Activated CD4-positive, CD25-positive, alpha-beta regulatory T cell (primary cell): ENCODE measurements at regions not wholly inside any gene's neighbourhood (a gene's known extent, or its start where the extent isn't known, plus 50 kb on each side); places are given as distances from the start of the nearest gene placed in this dataset.
"Not testable (repeated sequence)": the region's sequence is repeated elsewhere in the genome, so short reads cannot be mapped to it uniquely, and the experiment has no call there.

ENCODE experiments used
- DNase-seq, 4 experiments: peaks; one replicate each; lab custom pipeline; 2025; lab: John Stamatoyannopoulos, UW

DNA sequence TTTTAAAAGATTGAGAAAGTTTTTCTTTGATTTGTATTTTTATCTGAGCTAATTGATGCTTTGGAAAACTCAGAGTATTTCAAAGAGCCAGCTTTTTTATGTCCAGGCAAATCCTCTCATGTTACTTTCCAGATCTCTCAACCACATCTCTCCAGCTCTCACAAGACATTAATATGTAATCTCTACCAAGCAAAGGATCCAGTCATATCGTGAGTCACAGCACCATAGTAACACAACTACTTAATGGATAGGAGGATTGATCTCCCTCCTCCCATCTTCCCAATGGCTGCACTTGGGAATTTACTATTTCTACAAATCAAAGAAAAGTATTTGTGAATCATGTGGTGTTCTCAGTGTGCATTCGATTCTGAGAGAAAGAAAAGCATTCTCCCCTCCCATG is 63.3 kb downstream of the POU4F1 start:
- DNase-seq = no peak

GRCh38 chr13:78526044-78526443 is 77.3 kb downstream of the POU4F1 start:
- not testable (repeated sequence) for DNase-seq

GRCh38 chr13:78524936-78525335 is 78.4 kb downstream of the POU4F1 start:
- DNase-seq = no peak

DNA sequence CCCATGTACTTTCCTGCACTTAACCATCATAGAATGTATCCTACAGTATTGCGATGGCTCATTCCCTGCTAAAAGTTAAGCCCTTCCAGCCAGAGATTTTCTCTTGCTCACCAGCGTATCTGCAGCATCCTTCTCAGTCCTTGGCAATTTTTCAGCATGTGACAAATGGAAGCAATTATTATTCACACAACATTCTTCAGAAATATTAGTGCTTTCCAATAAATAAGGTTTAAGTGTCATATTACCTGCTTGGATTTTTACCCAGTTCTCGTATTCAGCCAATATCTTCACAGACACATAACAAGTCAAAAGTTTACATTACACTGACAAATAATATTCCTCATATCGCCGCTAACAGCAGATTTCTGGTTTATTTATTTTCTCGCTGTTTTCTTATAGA is 82.3 kb downstream of the POU4F1 start:
- no peak for DNase-seq

GRCh38 chr13:78520425-78520824 is 82.9 kb downstream of the POU4F1 start:
- DNase-seq = no peak

GRCh38 chr13:78518482-78518881 is 84.9 kb downstream of the POU4F1 start:
- DNase-seq = not testable (repeated sequence)

DNA sequence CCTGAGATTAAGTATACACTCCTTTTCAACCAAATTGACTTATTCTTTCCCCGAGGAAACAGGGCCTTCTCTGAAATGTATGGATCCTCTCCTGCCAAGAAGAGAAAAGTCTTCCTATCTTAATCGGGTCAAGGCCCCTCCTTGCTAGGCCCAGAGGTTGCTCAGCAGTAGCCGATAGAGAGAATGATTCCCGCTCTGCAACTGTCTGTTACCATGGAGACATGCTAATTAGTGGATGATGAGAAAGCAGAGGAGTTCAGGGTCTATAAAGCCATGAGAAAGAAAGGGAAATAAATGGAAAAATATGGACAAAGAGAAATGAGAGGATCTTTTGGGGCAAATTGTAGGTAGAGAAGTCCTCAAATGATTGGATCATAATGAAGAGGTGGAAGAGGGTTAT is 103.5 kb downstream of the POU4F1 start:
- no peak for DNase-seq

DNA sequence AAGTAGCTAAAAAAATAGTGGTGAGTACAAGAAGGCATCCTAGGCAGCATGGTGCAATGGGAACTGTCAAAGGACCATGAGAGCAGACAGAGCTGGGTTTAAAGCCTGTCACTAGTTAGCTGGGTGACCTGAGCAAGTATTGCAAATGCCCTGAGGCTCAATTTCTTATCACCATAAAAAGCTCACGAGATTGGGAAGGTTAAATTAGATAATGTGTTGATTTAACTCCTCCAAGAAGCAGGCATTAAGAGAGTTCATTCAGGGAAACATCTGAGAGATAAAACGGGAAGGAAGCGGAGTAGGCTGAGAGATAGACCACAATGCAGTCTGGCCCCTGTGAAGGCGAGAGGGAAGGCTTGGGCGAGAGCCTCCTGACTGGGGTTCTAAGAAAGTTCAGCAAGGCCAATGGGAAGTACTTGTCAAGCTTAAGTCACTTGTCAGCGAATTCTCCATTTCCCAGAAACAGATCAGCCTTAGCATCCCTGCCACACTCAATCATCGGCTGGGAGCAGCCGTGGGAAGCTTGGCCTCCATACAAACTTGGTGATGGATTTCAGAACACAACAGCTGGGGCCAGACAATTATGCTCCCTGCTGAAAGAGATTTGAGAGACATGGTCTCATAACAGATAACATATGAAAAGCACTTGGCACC is 105.5 kb downstream of the POU4F1 start:
- no peak for DNase-seq

DNA sequence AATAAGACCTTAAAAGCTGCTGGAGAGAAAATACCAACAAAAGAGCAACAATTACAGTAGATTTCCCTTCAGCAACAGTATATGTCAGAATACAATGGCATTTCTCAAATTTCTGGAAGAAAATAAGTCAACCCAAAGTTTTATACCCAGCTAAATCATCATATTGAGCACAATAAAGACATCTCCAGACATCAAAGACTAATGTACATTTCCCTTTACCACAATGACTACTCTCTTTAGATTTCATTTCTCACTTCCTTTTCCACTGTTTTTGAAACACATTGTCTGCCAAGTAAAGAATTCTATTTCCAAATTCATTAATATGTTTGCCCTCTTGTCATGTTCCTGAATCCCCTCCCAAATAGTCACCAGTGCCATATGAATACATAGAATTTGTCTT is 111.4 kb downstream of the POU4F1 start:
- DNase-seq = no peak

DNA sequence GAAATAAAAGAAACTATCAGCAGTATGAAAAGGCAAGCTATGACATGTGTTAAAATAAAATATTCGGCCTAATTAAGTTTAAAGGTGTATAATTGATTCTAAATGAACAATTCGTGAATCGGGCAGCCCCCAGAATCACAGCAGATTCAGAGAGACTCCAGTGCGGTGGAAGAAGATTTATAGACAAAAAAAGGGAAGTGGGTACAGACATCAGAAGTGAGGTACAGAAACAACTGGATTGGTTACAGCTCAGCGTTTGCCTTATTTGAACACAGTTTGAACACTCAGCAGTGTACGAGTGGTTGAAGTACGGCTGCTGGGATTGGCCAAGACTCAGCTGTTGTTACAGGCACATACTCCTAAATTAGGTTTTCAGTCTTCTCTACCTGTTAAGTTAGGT is 113.1 kb downstream of the POU4F1 start:
- DNase-seq = not testable (repeated sequence)

DNA sequence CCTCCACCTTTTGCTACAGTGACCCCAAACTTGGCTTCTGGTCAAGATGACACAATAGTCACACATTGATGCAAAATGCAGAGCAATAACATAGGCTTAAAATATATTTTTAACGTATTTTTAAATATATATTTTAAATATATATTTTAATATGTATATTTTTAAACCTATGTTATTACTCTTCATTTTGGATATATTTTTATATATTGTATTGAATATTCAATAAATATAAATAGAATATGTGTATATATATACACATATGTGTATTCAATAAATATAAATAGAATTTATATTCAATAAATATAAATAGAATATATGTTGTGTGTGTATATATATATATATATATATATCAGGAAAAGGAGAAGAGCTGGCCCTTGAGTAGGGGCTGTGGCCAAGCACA is 115.6 kb downstream of the POU4F1 start:
- no peak for DNase-seq

- no peak for DNase-seq
Measured at GRCh38 chr13:78485803-78486202, 117.5 kb downstream of the POU4F1 start.

DNA sequence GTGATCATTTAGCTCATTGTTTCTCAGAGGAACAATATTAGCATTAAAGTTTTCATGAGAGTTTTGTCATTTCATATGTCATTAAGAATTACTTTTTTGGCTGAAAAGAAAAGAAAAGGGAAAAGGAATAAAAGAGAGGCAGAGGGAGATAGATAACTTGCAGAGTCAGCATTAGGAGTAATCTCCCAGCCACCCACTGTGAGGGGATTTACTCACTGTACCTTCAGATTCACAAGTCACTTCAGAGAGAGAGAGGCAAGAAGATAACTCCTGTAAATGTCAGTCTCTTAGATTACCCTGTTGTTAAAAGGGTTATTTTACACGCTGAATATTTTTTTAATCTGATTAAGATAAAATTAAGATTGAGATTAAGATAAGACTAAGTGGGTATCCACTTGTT is 125.2 kb downstream of the POU4F1 start:
- no peak for DNase-seq

GRCh38 chr13:78476910-78477309 is 126.4 kb downstream of the POU4F1 start:
- DNase-seq = no peak

DNA sequence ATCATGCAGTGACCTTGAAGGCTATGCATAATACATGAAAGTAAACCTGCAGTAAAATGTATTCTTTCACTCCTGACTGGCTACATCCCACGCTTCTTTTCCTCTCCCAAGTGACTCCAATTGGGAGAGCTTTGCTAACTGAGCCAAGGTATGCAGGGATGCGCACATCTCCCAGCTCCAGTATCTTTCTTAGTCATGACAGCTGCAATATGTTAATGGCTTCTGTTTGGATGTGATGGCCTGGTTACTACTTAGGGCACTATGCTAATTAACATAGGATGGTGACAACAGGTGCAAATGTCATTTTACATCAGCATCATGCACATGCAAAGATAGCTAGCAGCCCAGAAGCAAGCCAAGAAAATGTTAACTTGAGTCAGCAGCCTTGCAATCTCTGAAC is 134.7 kb downstream of the POU4F1 start:
- DNase-seq = no peak

DNA sequence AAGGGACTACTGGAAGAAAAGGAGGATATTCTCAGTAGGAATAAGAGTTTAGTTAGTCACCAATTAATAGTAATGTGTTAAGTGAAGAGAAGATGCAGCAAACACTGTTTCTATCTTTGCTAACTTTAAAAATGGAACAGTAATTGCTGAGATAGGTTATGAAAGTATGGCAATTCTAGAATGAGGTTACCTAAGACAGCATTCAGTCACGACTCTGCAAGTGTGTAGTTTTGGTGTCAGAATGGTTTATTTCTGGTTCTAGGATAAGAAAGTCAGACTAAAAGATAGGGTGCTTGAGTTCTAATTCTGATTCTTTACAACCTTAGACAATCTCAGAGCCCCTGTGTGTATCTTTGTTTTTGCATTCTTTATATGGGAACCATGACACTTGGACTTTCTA is 138.1 kb downstream of the POU4F1 start:
- DNase-seq = no peak

DNA sequence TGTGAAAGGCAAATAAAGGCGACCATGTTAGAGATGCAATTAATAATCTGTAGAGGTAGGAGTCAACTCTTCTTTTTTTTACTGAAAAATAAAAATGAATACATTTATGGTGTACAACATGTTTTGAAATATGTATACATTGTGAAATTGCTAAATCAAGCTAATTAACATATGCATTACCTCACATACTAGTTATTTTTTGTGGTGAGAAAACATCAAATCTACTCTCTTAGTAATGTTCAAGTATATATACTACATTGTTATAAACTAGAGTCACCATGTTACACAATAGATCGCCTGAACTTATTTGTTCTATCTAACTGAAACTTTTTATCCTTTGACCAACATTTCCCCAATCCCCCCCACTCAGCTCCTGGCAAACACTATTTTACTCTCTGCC is 143.2 kb downstream of the POU4F1 start:
- DNase-seq = no peak

- no peak for DNase-seq
Measured at GRCh38 chr13:78443839-78444238, 159.5 kb downstream of the POU4F1 start.

- DNase-seq = no peak
Measured at GRCh38 chr13:78437781-78438180, 165.6 kb downstream of the POU4F1 start.

- DNase-seq = no peak
Measured at GRCh38 chr13:78436311-78436710, 167.0 kb downstream of the POU4F1 start.

GRCh38 chr13:78431328-78431727 is 172.0 kb downstream of the POU4F1 start:
- no peak for DNase-seq

DNA sequence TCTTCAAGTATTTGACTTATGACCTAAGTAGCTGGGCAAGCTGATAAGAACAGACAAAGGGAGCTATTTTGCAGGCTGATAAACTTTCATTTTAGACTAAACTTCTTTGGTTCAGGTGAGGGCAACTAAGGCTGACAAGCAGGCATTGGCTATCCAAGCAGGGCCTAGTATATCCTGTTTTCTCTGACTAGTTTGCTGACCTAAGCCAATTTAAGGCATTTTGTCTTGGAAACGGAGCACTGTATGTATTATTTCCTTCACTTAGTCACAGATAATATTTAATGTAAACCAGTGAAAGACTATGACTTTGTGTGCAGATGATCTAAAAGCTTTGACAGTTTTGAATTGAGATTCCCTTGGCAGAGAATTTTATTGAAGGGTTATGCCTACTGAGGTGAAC is 172.5 kb downstream of the POU4F1 start:
- no peak for DNase-seq

GRCh38 chr13:78430166-78430791 is 173.1 kb downstream of the POU4F1 start:
- DNase-seq = no peak

DNA sequence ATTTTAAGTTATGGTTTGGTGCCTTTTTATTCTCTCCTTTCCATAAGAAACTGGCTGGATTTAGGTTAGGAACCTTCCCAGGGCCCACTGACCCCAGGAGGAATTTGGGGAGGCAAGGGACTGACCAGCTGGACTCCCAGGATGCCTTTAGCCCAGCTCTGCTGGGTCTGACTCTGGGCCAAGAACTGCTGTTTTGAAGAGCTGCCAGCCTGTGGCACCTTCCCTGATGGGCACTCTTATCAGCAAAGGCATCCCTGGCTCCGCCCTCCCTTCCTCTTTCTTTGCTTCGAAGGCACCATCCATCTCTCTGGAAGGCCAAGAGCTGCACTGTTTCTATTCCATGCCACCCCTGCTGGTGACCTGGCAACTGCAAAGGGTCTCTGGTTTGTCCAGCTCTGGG is 174.7 kb downstream of the POU4F1 start:
- no peak for DNase-seq
